HG03342 (cell line): ENCODE measurements at regions not wholly inside any gene's neighbourhood (a gene's known extent, or its start where the extent isn't known, plus 50 kb on each side); places are given as distances from the start of the nearest gene placed in this dataset.

ENCODE experiments used
- ATAC-seq: cut with Tn5 transposase; IDR thresholded peaks from one replicate; pipeline ENCODE4 v1.9.1; 2021; ENCODE audit warnings: mild to moderate bottlenecking, moderate library complexity; ENCODE audit not compliant: unreplicated experiment

- no peak for ATAC-seq
These were observed 503.4 kb upstream of the CBLB start for GRCh38 chr3:106371971-106372805.

GRCh38 chr3:106372806-106373190 lies 504.0 kb upstream of the CBLB start:
- no peak for ATAC-seq

- no peak for ATAC-seq
These were observed 507.3 kb upstream of the CBLB start for GRCh38 chr3:106376016-106376570.

- no peak for ATAC-seq
These were observed 510.5 kb upstream of the CBLB start for GRCh38 chr3:106379251-106379750.

GRCh38 chr3:106380232-106380631 lies 511.4 kb upstream of the CBLB start:
- no peak for ATAC-seq

- no peak for ATAC-seq
These were observed 512.6 kb upstream of the CBLB start for GRCh38 chr3:106381286-106381938.

GRCh38 chr3:106381939-106382335 lies 513.1 kb upstream of the CBLB start:
- no peak for ATAC-seq

GRCh38 chr3:106386050-106386449 lies 517.2 kb upstream of the CBLB start:
- no peak for ATAC-seq

- ATAC-seq: no peak
These were observed 524.1 kb upstream of the CBLB start for GRCh38 chr3:106392915-106393314.

GRCh38 chr3:106397006-106397405 lies 528.2 kb upstream of the CBLB start:
- no peak for ATAC-seq

GRCh38 chr3:106398891-106399600 lies 530.2 kb upstream of the CBLB start:
- no peak for ATAC-seq

- ATAC-seq: no peak
These were observed 530.9 kb upstream of the CBLB start for GRCh38 chr3:106399761-106400160.

GRCh38 chr3:106401666-106402490 lies 533.1 kb upstream of the CBLB start:
- no peak for ATAC-seq

- ATAC-seq: no peak
These were observed 534.7 kb upstream of the CBLB start for GRCh38 chr3:106403371-106404145.

GRCh38 chr3:106413683-106414082 lies 544.9 kb upstream of the CBLB start:
- no peak for ATAC-seq

- ATAC-seq: no peak
These were observed 551.8 kb upstream of the CBLB start for GRCh38 chr3:106420628-106421027.

GRCh38 chr3:106421426-106421825 lies 552.6 kb upstream of the CBLB start:
- no peak for ATAC-seq

GRCh38 chr3:106421909-106422308 lies 553.1 kb upstream of the CBLB start:
- no peak for ATAC-seq

GRCh38 chr3:106423321-106424225 lies 554.8 kb upstream of the CBLB start:
- peak; percentile 44 for ATAC-seq
